Neural crest cell (in vitro differentiated cells): ENCODE measurements at regions not wholly inside any gene's neighbourhood (a gene's known extent, or its start where the extent isn't known, plus 50 kb on each side); places are given as distances from the start of the nearest gene placed in this dataset.

Experiments used
- DNase-seq: peaks from one replicate; pipeline ENCODE4 v3.0.0; 2021; ENCODE audit warnings: low read depth, mixed read lengths, low spot score
- H3K27ac Mint-ChIP-seq: one replicate; pipeline ENCODE4 v1.8.0; 2021; ENCODE audit warnings: mild to moderate bottlenecking, mixed read lengths; ENCODE audit not compliant: unreplicated experiment
- H3K27me3 Mint-ChIP-seq: 2 replicates; pipeline ENCODE4 v1.8.0; 2021; ENCODE audit warnings: low read depth, mild to moderate bottlenecking, mixed read lengths
- H3K36me3 Mint-ChIP-seq: 2 replicates; pipeline ENCODE4 v1.8.0; 2021; ENCODE audit warnings: low read depth, mild to moderate bottlenecking, mixed read lengths
- H3K4me1 Mint-ChIP-seq: 2 replicates; pipeline ENCODE4 v1.8.0; 2021; ENCODE audit warnings: mixed read lengths
- H3K4me3 Mint-ChIP-seq: one replicate; pipeline ENCODE4 v1.8.0; 2021; ENCODE audit warnings: mild to moderate bottlenecking, mixed read lengths
- H3K9me3 Mint-ChIP-seq: 2 replicates; pipeline ENCODE4 v1.8.0; 2021; ENCODE audit warnings: mixed read lengths
- CTCF ChIP-seq: fragments of 200-600 bp; sonication (generic); conservative IDR thresholded peaks from 2 replicates; pipeline ENCODE4 v1.5.0; 2021; ENCODE audit warnings: antibody characterized with exemption, mild to moderate bottlenecking

GRCh38 chr11:22974251-22974650 lies 114.0 kb upstream of the CCDC179 start:
- no peaks in the 10 kb centered on the region for H3K27me3 Mint-ChIP-seq
- no peak for TF ChIP-seq CTCF
- no peak overlapping the region for H3K4me3 Mint-ChIP-seq
- no peak overlapping the region for H3K27ac Mint-ChIP-seq
- H3K36me3 Mint-ChIP-seq = no peaks in the 10 kb centered on the region
- peaks cover 3% of the 10 kb centered on the region for H3K9me3 Mint-ChIP-seq
- H3K4me1 Mint-ChIP-seq = no peaks in the 10 kb centered on the region
- DNase-seq = no peak

- no peak for DNase-seq
- Mint-ChIP-seq H3K4me3 (no peak overlapping the region), H3K27ac (no peak overlapping the region), H3K36me3 (peaks cover 3% of the 10 kb centered on the region), H3K27me3 (no peaks in the 10 kb centered on the region), H3K9me3 (peaks cover 2% of the 10 kb centered on the region), H3K4me1 (no peaks in the 10 kb centered on the region)
- TF ChIP-seq CTCF = no peak
Observed at GRCh38 chr11:22976146-22976545, 115.9 kb upstream of the CCDC179 start.

GRCh38 chr11:22982903-22983302 lies 122.6 kb upstream of the CCDC179 start:
- no peak for TF ChIP-seq CTCF
- DNase-seq = no peak
- Mint-ChIP-seq H3K4me3 (no peak overlapping the region), H3K4me1 (no peaks in the 10 kb centered on the region), H3K27ac (no peak overlapping the region), H3K36me3 (peaks cover 3% of the 10 kb centered on the region), H3K27me3 (no peaks in the 10 kb centered on the region), H3K9me3 (peaks cover 11% of the 10 kb centered on the region)

- no peak for DNase-seq
- H3K36me3 Mint-ChIP-seq = peaks cover 3% of the 10 kb centered on the region
- no peak overlapping the region for H3K27ac Mint-ChIP-seq
- peaks cover 18% of the 10 kb centered on the region for H3K9me3 Mint-ChIP-seq
- H3K4me1 Mint-ChIP-seq = no peaks in the 10 kb centered on the region
- TF ChIP-seq CTCF = no peak
- no peaks in the 10 kb centered on the region for H3K27me3 Mint-ChIP-seq
- H3K4me3 Mint-ChIP-seq = no peak overlapping the region
Observed at GRCh38 chr11:22984045-22984444, 123.8 kb upstream of the CCDC179 start.

- DNase-seq = no peak
- H3K27me3 Mint-ChIP-seq = no peaks in the 10 kb centered on the region
- H3K4me1 Mint-ChIP-seq = no peaks in the 10 kb centered on the region
- no peak for TF ChIP-seq CTCF
- H3K4me3 Mint-ChIP-seq = no peak overlapping the region
- no peaks in the 10 kb centered on the region for H3K36me3 Mint-ChIP-seq
- H3K9me3 Mint-ChIP-seq = peaks cover 20% of the 10 kb centered on the region
- H3K27ac Mint-ChIP-seq = no peak overlapping the region
Observed at GRCh38 chr11:22989371-22989770, 129.1 kb upstream of the CCDC179 start.

- Mint-ChIP-seq H3K4me3 (no peak overlapping the region), H3K36me3 (no peaks in the 10 kb centered on the region), H3K4me1 (no peaks in the 10 kb centered on the region), H3K27me3 (no peaks in the 10 kb centered on the region), H3K27ac (no peak overlapping the region), H3K9me3 (peaks cover 25% of the 10 kb centered on the region)
- no peak for DNase-seq
- no peak for TF ChIP-seq CTCF
Observed at GRCh38 chr11:22991196-22991595, 130.9 kb upstream of the CCDC179 start.
